Ovary (tissue), 7 donors: ENCODE measurements at regions not wholly inside any gene's neighbourhood (a gene's known extent, or its start where the extent isn't known, plus 50 kb on each side); places are given as distances from the start of the nearest gene placed in this dataset.
A peak's percentile ranks its signal among the peaks of the same experiment; 100 is the strongest.
"Not testable (repeated sequence)": the region's sequence is repeated elsewhere in the genome, so short reads cannot be mapped to it uniquely, and the experiment has no call there.

ENCODE experiments used
- DNase-seq, 5 donors: peaks; one replicate each; pipeline ENCODE4 v3.0.0-alpha.2; 2019 to 2020
- H3K27ac ChIP-seq, 2 donors: fragments of 200-600 bp; one replicate each; pipeline versions ENCODE4 v1.5.1 to v1.8.0; 2019 to 2022
- H3K27me3 ChIP-seq: fragments of 200-600 bp; one replicate; pipeline ENCODE4 v1.8.0; 2022
- H3K36me3 ChIP-seq: fragments of 200-600 bp; sonication (generic); one replicate; pipeline ENCODE4 v1.5.1; 2019
- H3K4me1 ChIP-seq: one replicate; pipeline ENCODE4 v1.8.1; 2013; ENCODE audit warnings: mild to moderate bottlenecking, moderate library complexity; ENCODE audit not compliant: insufficient read depth
- H3K4me3 ChIP-seq: fragments of 200-600 bp; sonication (generic); one replicate; pipeline ENCODE4 v1.5.1; 2017
- H3K9me3 ChIP-seq, 2 donors: fragments of 200-600 bp in 1 of 2; sonication (generic) in 1 of 2; one replicate each; pipeline versions ENCODE4 v1.5.1 to v1.8.1; 2013 to 2019; ENCODE audit warnings: mild to moderate bottlenecking in 1 of 2, moderate library complexity in 1 of 2
- EP300 ChIP-seq: sonication (generic); formaldehyde crosslinking; IDR thresholded peaks from one replicate; pipeline ENCODE4 v1.6.1; 2017; ENCODE audit warnings: antibody characterized with exemption
- POLR2A ChIP-seq: fragments of 450-650 bp; IDR thresholded peaks from one replicate; pipeline ENCODE4 v1.6.1; 2017; ENCODE audit warnings: antibody characterized with exemption, mild to moderate bottlenecking, moderate library complexity
- WGBS, 3 donors: extraction: QIAGEN DNeasy Blood & Tissue Kit in 1 of 3; methylation state at CpG; one replicate each; pipeline versions ENCODE4 v1.1.5 to v1.1.7; 2013 to 2017; 5-methylcytosine and 5-hydroxymethylcytosine counted together
- intact Hi-C, 4 donors: fragments of 100-400 bp; cut with DNase I; formaldehyde crosslinking; loops; one replicate each; pipeline versions ENCODE4 v1.11.0 to v1.15.1; 2022 to 2023
- TF ChIP-seq, protein P1 (sequence below), 3 donors: fragments of 450-650 bp in 2 of 3; fragments of 200-600 bp in 1 of 3; IDR thresholded peaks; one replicate each; pipeline versions ENCODE4 v1.5.1 to v1.8.0; 2016 to 2022; ENCODE audit warnings: antibody characterized with exemption in 3 of 3, mild to moderate bottlenecking in 1 of 3
- donor health status: DM: no; HTN: no; CAD: no; lungs with moderate emphysema.
- donor health status: DM: no; HTN: no; CAD: no.
- donor health status: Bipolar disorder and iron deficiency.
- donor health status: DM: no; HTN: no; CAD: no.
- donor health status: DM: yes; HTN: yes; CAD: no.

DNA sequence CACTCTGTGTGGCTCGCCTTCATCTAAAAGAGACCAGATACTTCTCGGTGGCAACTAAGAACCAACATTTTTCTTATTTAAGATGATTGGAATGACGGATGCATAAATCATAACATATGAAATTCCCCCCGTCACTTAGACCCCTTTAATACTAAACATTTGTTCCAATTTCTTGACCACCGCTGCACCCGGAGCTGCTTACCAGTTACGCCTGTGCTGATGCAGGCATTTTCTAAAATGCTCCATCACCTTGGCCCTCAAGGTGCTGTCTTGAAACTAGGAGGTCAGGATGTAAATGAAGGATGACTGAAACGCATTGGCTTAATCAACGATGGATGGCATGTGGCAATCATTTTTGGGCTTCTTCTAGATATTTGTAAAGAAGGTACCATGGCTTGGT, 130.0 kb downstream of the CPZ start:
- 81 to 85% (median 84%) methylated on average over 9 of the region's 9 CpGs for WGBS, 3 donors
- H3K36me3 ChIP-seq: no peaks in the 10 kb centered on the region
- H3K27me3 ChIP-seq: no peaks in the 10 kb centered on the region
- H3K27ac ChIP-seq: no peak overlapping the region
- no peak overlapping the region for H3K4me3 ChIP-seq
- no peak for DNase-seq
- intact Hi-C loops: no loop called here
- H3K4me1 ChIP-seq: no peaks in the 10 kb centered on the region
- no peaks in the 10 kb centered on the region for H3K9me3 ChIP-seq
- no peak for TF ChIP-seq POLR2A
- no peak for TF ChIP-seq EP300
- TF ChIP-seq, protein P1, sequence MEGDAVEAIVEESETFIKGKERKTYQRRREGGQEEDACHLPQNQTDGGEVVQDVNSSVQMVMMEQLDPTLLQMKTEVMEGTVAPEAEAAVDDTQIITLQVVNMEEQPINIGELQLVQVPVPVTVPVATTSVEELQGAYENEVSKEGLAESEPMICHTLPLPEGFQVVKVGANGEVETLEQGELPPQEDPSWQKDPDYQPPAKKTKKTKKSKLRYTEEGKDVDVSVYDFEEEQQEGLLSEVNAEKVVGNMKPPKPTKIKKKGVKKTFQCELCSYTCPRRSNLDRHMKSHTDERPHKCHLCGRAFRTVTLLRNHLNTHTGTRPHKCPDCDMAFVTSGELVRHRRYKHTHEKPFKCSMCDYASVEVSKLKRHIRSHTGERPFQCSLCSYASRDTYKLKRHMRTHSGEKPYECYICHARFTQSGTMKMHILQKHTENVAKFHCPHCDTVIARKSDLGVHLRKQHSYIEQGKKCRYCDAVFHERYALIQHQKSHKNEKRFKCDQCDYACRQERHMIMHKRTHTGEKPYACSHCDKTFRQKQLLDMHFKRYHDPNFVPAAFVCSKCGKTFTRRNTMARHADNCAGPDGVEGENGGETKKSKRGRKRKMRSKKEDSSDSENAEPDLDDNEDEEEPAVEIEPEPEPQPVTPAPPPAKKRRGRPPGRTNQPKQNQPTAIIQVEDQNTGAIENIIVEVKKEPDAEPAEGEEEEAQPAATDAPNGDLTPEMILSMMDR (IDR thresholded peaks at IDR 0.05): no peak

DNA sequence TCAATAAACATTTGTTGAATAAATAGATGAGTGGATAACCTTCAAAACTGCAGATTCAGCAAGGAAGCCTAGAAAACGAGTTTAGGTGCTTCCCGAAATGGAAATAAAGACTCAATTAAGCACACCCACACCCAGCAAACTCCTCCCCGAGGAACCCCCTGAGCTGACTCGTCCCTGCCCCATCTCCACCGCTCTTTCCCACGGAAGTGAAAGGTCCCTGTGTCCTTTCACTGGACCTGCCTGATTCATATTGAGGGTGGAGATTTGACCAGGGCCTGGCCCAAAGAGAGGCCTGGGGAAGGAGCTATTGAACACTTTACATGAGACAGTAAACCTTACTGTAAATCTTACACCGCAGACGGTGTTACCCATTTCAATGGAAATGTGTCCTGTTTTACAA, 129.1 kb downstream of the CPZ start:
- intact Hi-C loops: no loop called here
- no peaks in the 10 kb centered on the region for H3K9me3 ChIP-seq
- peak in 1 of 5 donors; percentile 3 for DNase-seq
- no peaks in the 10 kb centered on the region for H3K27me3 ChIP-seq
- no peak overlapping the region for H3K27ac ChIP-seq
- TF ChIP-seq EP300 (no peak), POLR2A (no peak)
- TF ChIP-seq, protein P1 (IDR thresholded peaks at IDR 0.05): no peak
- no peak overlapping the region for H3K4me3 ChIP-seq
- 67 to 74% (median 74%) methylated on average over 8 of the region's 8 CpGs for WGBS, 3 donors
- no peaks in the 10 kb centered on the region for H3K4me1 ChIP-seq
- no peaks in the 10 kb centered on the region for H3K36me3 ChIP-seq

DNA sequence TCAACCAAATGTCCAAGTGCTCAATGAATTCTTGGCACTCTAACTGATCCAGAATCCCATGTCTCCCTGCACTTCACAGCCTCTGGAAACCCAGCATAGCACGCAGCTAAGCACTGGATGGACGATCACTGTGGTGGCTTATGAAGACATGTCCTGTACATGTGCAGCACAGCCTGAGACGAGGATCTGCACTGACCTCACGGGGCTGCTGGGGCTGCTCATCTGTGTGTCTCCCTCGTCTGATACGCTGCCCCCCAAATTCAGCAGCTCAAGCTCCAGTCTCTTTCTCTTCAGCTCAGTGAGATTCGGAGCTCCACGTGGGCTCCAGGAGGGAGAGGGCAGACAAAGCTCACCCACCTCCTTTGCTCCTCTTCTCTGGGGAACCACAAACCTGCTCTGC, 126.9 kb downstream of the CPZ start:
- TF ChIP-seq EP300: no peak
- TF ChIP-seq POLR2A: no peak
- TF ChIP-seq, protein P1 (IDR thresholded peaks at IDR 0.05): no peak
- Histone ChIP-seq H3K9me3 (no peaks in the 10 kb centered on the region), H3K36me3 (no peaks in the 10 kb centered on the region), H3K27ac (no peak overlapping the region), H3K4me3 (no peak overlapping the region), H3K27me3 (no peaks in the 10 kb centered on the region), H3K4me1 (no peaks in the 10 kb centered on the region)
- DNase-seq: peak in 1 of 5 donors; percentile 1
- WGBS, 3 donors: 79 to 84% (median 80%) methylated on average over 8 of the region's 8 CpGs
- intact Hi-C loops: no loop called here

DNA sequence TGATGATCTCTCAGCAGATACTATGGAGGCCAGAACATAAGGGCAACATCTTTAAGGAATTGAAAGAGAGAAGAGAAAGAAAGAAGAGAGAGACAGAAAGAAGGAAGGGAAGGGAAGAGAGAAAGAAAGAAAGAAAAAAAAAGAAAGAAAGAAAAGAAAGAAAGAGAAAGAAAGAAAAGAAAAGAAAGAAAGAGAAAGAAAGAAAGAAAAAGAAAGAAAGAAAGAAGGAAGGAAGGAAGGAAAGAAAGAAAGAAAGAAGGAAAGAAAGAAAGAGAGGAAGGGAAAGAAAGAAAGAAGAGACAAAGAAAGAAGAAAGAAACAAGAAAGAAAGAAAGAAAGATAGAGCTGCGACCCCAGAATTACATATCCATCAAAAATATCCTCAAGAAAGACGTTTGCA, 124.9 kb downstream of the CPZ start:
- intact Hi-C loops, H3K27ac ChIP-seq, H3K4me1 ChIP-seq, DNase-seq, H3K36me3 ChIP-seq, H3K4me3 ChIP-seq, H3K27me3 ChIP-seq, H3K9me3 ChIP-seq: not testable (repeated sequence)
- 38 to 53% (median 43%) methylated on average over 2 of the region's 2 CpGs for WGBS, 3 donors

DNA sequence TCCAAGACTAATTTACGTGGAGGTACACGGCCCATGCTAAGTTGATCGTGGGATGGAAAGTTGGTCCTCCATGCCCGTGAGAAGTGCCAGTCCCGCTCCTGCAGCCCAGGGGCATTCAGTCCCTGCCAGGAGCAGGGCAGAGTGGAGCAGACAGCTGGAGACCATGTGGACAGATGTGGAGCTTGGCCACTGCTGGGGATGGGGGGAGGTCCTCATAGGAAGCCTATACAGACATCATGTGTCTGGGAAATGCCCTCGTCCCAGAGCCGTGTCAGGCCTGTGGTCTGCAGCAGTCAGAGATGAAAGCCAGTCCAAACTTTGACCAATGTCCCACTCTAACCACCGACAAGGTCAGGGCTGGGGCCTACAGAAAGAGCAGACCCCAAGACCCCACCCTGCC, 118.4 kb downstream of the CPZ start:
- Histone ChIP-seq H3K9me3 (no peaks in the 10 kb centered on the region), H3K4me3 (no peak overlapping the region), H3K27me3 (no peaks in the 10 kb centered on the region), H3K27ac (no peak overlapping the region), H3K36me3 (no peaks in the 10 kb centered on the region), H3K4me1 (no peaks in the 10 kb centered on the region)
- DNase-seq: peak in 2 of 5 donors; percentile 4 to 12
- intact Hi-C loops: no loop called here
- 65 to 75% (median 66%) methylated on average over 8 of the region's 8 CpGs for WGBS, 3 donors
- TF ChIP-seq, protein P1 (IDR thresholded peaks at IDR 0.05): no peak
- TF ChIP-seq EP300 (no peak), POLR2A (no peak)
